ENCODE measurements at regions not wholly inside any gene's neighbourhood (a gene's known extent, or its start where the extent isn't known, plus 50 kb on each side); places are given as distances from the start of the nearest gene placed in this dataset.
A peak's percentile ranks its signal among the peaks of the same experiment; 100 is the strongest.

DNA sequence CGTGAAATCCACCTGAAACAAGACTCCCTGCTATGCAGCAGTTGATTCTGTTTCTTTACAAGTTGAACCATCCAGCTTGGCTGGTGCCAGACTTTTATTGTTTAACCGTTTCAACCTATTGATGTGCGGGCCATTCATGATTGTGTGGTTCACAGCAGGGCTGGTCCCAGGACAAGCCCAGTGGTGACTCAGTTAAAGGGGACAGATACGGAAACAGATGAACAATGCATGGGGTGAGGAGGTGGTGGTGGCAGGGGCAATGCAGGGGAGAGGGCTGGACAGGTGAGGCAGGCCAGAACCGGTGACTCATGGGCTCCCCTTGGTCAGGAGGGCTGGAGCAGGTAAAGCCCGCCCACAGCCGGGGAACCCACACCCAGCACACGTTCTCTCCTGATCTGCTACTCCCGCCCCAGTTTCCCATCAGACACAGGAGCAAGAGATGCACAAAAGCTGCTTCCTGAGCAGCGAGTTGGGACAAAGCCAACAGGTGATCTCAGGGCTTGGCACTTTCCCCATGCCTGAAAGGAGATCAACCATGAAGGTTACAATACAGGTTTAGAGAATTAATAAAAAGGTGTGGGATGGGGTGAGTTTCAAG, 232.2 kb downstream of the LY86 start:
- peak; percentile 26 for TF ChIP-seq USF1 (IDR thresholded peaks at IDR 0.05)
- peak; percentile 29 for TF ChIP-seq MAX (IDR thresholded peaks at IDR 0.05)
- peak; percentile 100 for TF ChIP-seq EP300 (IDR thresholded peaks at IDR 0.05; ENCODE audit: borderline replicate concordance)
- peak; percentile 66 for TF ChIP-seq YY1 (IDR thresholded peaks at IDR 0.05; ENCODE audit: low read depth)
- TF ChIP-seq NFIC (IDR thresholded peaks at IDR 0.05) = peak; percentile 97
- peak; percentile 100 for TF ChIP-seq TCF12 (IDR thresholded peaks at IDR 0.05; ENCODE audit: low read depth)
- TF ChIP-seq, protein P1, sequence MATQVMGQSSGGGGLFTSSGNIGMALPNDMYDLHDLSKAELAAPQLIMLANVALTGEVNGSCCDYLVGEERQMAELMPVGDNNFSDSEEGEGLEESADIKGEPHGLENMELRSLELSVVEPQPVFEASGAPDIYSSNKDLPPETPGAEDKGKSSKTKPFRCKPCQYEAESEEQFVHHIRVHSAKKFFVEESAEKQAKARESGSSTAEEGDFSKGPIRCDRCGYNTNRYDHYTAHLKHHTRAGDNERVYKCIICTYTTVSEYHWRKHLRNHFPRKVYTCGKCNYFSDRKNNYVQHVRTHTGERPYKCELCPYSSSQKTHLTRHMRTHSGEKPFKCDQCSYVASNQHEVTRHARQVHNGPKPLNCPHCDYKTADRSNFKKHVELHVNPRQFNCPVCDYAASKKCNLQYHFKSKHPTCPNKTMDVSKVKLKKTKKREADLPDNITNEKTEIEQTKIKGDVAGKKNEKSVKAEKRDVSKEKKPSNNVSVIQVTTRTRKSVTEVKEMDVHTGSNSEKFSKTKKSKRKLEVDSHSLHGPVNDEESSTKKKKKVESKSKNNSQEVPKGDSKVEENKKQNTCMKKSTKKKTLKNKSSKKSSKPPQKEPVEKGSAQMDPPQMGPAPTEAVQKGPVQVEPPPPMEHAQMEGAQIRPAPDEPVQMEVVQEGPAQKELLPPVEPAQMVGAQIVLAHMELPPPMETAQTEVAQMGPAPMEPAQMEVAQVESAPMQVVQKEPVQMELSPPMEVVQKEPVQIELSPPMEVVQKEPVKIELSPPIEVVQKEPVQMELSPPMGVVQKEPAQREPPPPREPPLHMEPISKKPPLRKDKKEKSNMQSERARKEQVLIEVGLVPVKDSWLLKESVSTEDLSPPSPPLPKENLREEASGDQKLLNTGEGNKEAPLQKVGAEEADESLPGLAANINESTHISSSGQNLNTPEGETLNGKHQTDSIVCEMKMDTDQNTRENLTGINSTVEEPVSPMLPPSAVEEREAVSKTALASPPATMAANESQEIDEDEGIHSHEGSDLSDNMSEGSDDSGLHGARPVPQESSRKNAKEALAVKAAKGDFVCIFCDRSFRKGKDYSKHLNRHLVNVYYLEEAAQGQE (IDR thresholded peaks at IDR 0.05; ENCODE audit: low read depth) = 0 out of 2 replicates have a peak, but pooled peaks have one; percentile 10
- TF ChIP-seq RAD21 (IDR thresholded peaks at IDR 0.05; ENCODE audit: low read depth) = peak; percentile 41
- no peak for TF ChIP-seq TAF1 (IDR thresholded peaks at IDR 0.05; ENCODE audit: low read depth)
- peak; percentile 100 for TF ChIP-seq FOXM1 (IDR thresholded peaks at IDR 0.05; ENCODE audit: borderline replicate concordance, low read depth)
- peak; percentile 69; the same call in 1 of the 2 replicates for TF ChIP-seq EGR1 (IDR thresholded peaks at IDR 0.05)
- peak; percentile 50 for TF ChIP-seq ZBTB7A (IDR thresholded peaks at IDR 0.05; ENCODE audit: low read depth)
- peak; percentile 66 for TF ChIP-seq CEBPB (IDR thresholded peaks at IDR 0.05)
- TF ChIP-seq TEAD4 (IDR thresholded peaks at IDR 0.05) = peak; percentile 85
- TF ChIP-seq CREB1 (IDR thresholded peaks at IDR 0.05; ENCODE audit: low read depth) = peak; percentile 67

- TF ChIP-seq MAX (IDR thresholded peaks at IDR 0.05) = no peak
- no peak for TF ChIP-seq NFIC (IDR thresholded peaks at IDR 0.05)
- TF ChIP-seq CREB1 (IDR thresholded peaks at IDR 0.05; ENCODE audit: low read depth) = no peak
- TF ChIP-seq TAF1 (IDR thresholded peaks at IDR 0.05; ENCODE audit: low read depth) = no peak
- no peak for TF ChIP-seq RAD21 (IDR thresholded peaks at IDR 0.05; ENCODE audit: low read depth)
Observed at GRCh38 chr6:6821639-6822261, 233.2 kb downstream of the LY86 start.

- TF ChIP-seq CEBPB (IDR thresholded peaks at IDR 0.05) (no peak), CREB1 (IDR thresholded peaks at IDR 0.05; ENCODE audit: low read depth) (no peak), ZBTB7A (IDR thresholded peaks at IDR 0.05; ENCODE audit: low read depth) (no peak), EGR1 (IDR thresholded peaks at IDR 0.05) (no peak), USF1 (IDR thresholded peaks at IDR 0.05) (no peak), MAX (IDR thresholded peaks at IDR 0.05) (no peak), NFIC (IDR thresholded peaks at IDR 0.05) (no peak), EP300 (IDR thresholded peaks at IDR 0.05; ENCODE audit: borderline replicate concordance) (no peak), YY1 (IDR thresholded peaks at IDR 0.05; ENCODE audit: low read depth) (no peak), TCF12 (IDR thresholded peaks at IDR 0.05; ENCODE audit: low read depth) (no peak), TAF1 (IDR thresholded peaks at IDR 0.05; ENCODE audit: low read depth) (no peak), RAD21 (IDR thresholded peaks at IDR 0.05; ENCODE audit: low read depth) (no peak), TEAD4 (IDR thresholded peaks at IDR 0.05) (no peak), FOXM1 (IDR thresholded peaks at IDR 0.05; ENCODE audit: borderline replicate concordance, low read depth) (no peak)
- TF ChIP-seq, protein P1 (IDR thresholded peaks at IDR 0.05; ENCODE audit: low read depth) = no peak
Observed at GRCh38 chr6:6823030-6823429, 234.5 kb downstream of the LY86 start.

- TF ChIP-seq YY1 (IDR thresholded peaks at IDR 0.05; ENCODE audit: low read depth) (no peak), MAX (IDR thresholded peaks at IDR 0.05) (0 out of 2 replicates have a peak, but pooled peaks have one; percentile 7), CEBPB (IDR thresholded peaks at IDR 0.05) (no peak), TEAD4 (IDR thresholded peaks at IDR 0.05) (peak; percentile 43; the same call in 1 of the 2 replicates), FOXM1 (IDR thresholded peaks at IDR 0.05; ENCODE audit: borderline replicate concordance, low read depth) (no peak), TAF1 (IDR thresholded peaks at IDR 0.05; ENCODE audit: low read depth) (no peak), EP300 (IDR thresholded peaks at IDR 0.05; ENCODE audit: borderline replicate concordance) (peak; percentile 56; the same call in 1 of the 2 replicates), RAD21 (IDR thresholded peaks at IDR 0.05; ENCODE audit: low read depth) (no peak), EGR1 (IDR thresholded peaks at IDR 0.05) (no peak), CREB1 (IDR thresholded peaks at IDR 0.05; ENCODE audit: low read depth) (no peak), USF1 (IDR thresholded peaks at IDR 0.05) (no peak), NFIC (IDR thresholded peaks at IDR 0.05) (peak; percentile 61)
Observed at GRCh38 chr6:6823568-6824224, 235.2 kb downstream of the LY86 start.

Measured in Ishikawa (cell line).